HL-60/S4 (cell line): ENCODE measurements at regions not wholly inside any gene's neighbourhood (a gene's known extent, or its start where the extent isn't known, plus 50 kb on each side); places are given as distances from the start of the nearest gene placed in this dataset.

Experiments
- in situ Hi-C: fragments of 300-500 bp; cut with MboI; formaldehyde crosslinking; loops from 2 replicates; pipeline ENCODE4 v1.14.3; 2022; ENCODE audit warnings: low sequenced_read_pairs

GRCh38 chr17:15048933-15049794 is 216.0 kb downstream of the PMP22 start:
- in situ Hi-C loops, result no loop called here

GRCh38 chr17:15048381-15048780 is 216.7 kb downstream of the PMP22 start:
- in situ Hi-C loops, result no loop called here

- in situ Hi-C loops, result no loop called here
Observed at GRCh38 chr17:15042311-15042710, 222.8 kb downstream of the PMP22 start.

- in situ Hi-C loops, result no loop called here
Observed at GRCh38 chr17:15039366-15039765, 225.8 kb downstream of the PMP22 start.

GRCh38 chr17:15038656-15039055 is 226.5 kb downstream of the PMP22 start:
- in situ Hi-C loops, result no loop called here

GRCh38 chr17:15036238-15036637 is 228.9 kb downstream of the PMP22 start:
- in situ Hi-C loops, result no loop called here

- in situ Hi-C loops, result no loop called here
Observed at GRCh38 chr17:15031975-15032374, 233.2 kb downstream of the PMP22 start.

- in situ Hi-C loops, result no loop called here
Observed at GRCh38 chr17:15029469-15029868, 235.7 kb downstream of the PMP22 start.

- in situ Hi-C loops, result no loop called here
Observed at GRCh38 chr17:15027853-15028252, 237.3 kb downstream of the PMP22 start.

GRCh38 chr17:15026088-15026487 is 239.0 kb downstream of the PMP22 start:
- in situ Hi-C loops, result no loop called here

- in situ Hi-C loops, result no loop called here
Observed at GRCh38 chr17:15023589-15024336, 241.4 kb downstream of the PMP22 start.

- in situ Hi-C loops, result no loop called here
Observed at GRCh38 chr17:15019158-15019557, 246.0 kb downstream of the PMP22 start.

- in situ Hi-C loops, result no loop called here
Observed at GRCh38 chr17:15012351-15012980, 252.7 kb downstream of the PMP22 start.

GRCh38 chr17:15009087-15009486 is 256.0 kb downstream of the PMP22 start:
- in situ Hi-C loops, result no loop called here

GRCh38 chr17:15007147-15007553 is 258.0 kb downstream of the PMP22 start:
- in situ Hi-C loops, result no loop called here

GRCh38 chr17:15006421-15007128 is 258.6 kb downstream of the PMP22 start:
- in situ Hi-C loops, result no loop called here

- in situ Hi-C loops, result no loop called here
Observed at GRCh38 chr17:15000661-15001060, 264.5 kb downstream of the PMP22 start.

- in situ Hi-C loops, result no loop called here
Observed at GRCh38 chr17:14997290-14997689, 267.8 kb downstream of the PMP22 start.

GRCh38 chr17:14986127-14986526 is 279.0 kb downstream of the PMP22 start:
- in situ Hi-C loops, result no loop called here

GRCh38 chr17:14972844-14973243 is 292.3 kb downstream of the PMP22 start:
- in situ Hi-C loops, result no loop called here

GRCh38 chr17:14971054-14971453 is 294.1 kb downstream of the PMP22 start:
- in situ Hi-C loops, result no loop called here
